ENCODE measurements at regions not wholly inside any gene's neighbourhood (a gene's known extent, or its start where the extent isn't known, plus 50 kb on each side); places are given as distances from the start of the nearest gene placed in this dataset.

DNA sequence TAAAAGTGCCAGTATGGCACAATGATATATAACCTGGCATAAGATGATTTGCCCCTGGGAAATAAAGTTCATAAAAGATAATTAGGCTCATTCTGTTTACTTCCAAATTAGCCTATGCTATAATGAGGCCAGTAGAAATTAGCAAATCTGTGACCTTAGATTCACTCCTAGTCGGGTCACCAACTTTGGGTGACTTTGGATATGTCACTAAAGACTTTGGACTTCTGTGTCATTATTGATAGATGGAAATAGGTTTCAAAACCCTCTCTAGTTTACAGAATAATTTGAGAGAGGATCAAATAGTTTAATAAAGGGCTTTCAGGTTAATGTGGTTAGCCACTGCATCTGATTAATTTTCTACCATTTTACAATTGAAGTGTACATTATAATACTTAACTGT lies 1869.3 kb upstream of the FLRT2 start:
- TF ChIP-seq ETV6 (CRISPR knock-in tag; IDR thresholded peaks at IDR 0.05) (no peak), ZNF416 (CRISPR knock-in tag; IDR thresholded peaks at IDR 0.05) (no peak), NFYB (CRISPR knock-in tag; conservative IDR thresholded peaks at IDR 0.05; ENCODE audit: low read depth) (no peak), FOXJ3 (CRISPR knock-in tag; IDR thresholded peaks at IDR 0.05; ENCODE audit: borderline replicate concordance) (no peak)
- TF ChIP-seq, protein P1, sequence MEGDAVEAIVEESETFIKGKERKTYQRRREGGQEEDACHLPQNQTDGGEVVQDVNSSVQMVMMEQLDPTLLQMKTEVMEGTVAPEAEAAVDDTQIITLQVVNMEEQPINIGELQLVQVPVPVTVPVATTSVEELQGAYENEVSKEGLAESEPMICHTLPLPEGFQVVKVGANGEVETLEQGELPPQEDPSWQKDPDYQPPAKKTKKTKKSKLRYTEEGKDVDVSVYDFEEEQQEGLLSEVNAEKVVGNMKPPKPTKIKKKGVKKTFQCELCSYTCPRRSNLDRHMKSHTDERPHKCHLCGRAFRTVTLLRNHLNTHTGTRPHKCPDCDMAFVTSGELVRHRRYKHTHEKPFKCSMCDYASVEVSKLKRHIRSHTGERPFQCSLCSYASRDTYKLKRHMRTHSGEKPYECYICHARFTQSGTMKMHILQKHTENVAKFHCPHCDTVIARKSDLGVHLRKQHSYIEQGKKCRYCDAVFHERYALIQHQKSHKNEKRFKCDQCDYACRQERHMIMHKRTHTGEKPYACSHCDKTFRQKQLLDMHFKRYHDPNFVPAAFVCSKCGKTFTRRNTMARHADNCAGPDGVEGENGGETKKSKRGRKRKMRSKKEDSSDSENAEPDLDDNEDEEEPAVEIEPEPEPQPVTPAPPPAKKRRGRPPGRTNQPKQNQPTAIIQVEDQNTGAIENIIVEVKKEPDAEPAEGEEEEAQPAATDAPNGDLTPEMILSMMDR (IDR thresholded peaks at IDR 0.05): no peak
- TF ChIP-seq, protein P2, sequence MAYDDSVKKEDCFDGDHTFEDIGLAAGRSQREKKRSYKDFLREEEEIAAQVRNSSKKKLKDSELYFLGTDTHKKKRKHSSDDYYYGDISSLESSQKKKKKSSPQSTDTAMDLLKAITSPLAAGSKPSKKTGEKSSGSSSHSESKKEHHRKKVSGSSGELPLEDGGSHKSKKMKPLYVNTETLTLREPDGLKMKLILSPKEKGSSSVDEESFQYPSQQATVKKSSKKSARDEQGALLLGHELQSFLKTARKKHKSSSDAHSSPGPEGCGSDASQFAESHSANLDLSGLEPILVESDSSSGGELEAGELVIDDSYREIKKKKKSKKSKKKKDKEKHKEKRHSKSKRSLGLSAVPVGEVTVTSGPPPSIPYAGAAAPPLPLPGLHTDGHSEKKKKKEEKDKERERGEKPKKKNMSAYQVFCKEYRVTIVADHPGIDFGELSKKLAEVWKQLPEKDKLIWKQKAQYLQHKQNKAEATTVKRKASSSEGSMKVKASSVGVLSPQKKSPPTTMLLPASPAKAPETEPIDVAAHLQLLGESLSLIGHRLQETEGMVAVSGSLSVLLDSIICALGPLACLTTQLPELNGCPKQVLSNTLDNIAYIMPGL (CRISPR knock-in tag; IDR thresholded peaks at IDR 0.05): no peak
- TF ChIP-seq, protein P3, sequence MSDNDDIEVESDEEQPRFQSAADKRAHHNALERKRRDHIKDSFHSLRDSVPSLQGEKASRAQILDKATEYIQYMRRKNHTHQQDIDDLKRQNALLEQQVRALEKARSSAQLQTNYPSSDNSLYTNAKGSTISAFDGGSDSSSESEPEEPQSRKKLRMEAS (CRISPR knock-in tag; IDR thresholded peaks at IDR 0.05): no peak

All from WTC11 (cell line).